Lower leg skin (tissue), 3 donors: ENCODE measurements at regions not wholly inside any gene's neighbourhood (a gene's known extent, or its start where the extent isn't known, plus 50 kb on each side); places are given as distances from the start of the nearest gene placed in this dataset.

Source experiments
- CTCF ChIP-seq, 3 donors: fragments of 450-650 bp; IDR thresholded peaks; one replicate each; pipeline ENCODE4 v1.5.1; 2016; ENCODE audit warnings: antibody characterized with exemption in 3 of 3, mild to moderate bottlenecking in 3 of 3, moderate library complexity in 2 of 3
- POLR2A ChIP-seq, 2 donors: fragments of 450-650 bp; IDR thresholded peaks; one replicate each; pipeline ENCODE4 v1.6.1; 2016 to 2017; ENCODE audit warnings: antibody characterized with exemption in 2 of 2, mild to moderate bottlenecking in 1 of 2, moderate library complexity in 1 of 2

GRCh38 chr13:79972066-79972569 lies 368.8 kb downstream of the SPRY2 start:
- TF ChIP-seq CTCF (IDR thresholded peaks at IDR 0.05) (no peak), POLR2A (IDR thresholded peaks at IDR 0.05) (no peak)
